SIG-M5 treated with dmso at 0.1 percent for 504 hours (cell line): ENCODE measurements at regions not wholly inside any gene's neighbourhood (a gene's known extent, or its start where the extent isn't known, plus 50 kb on each side); places are given as distances from the start of the nearest gene placed in this dataset.

ENCODE experiments used
- DNase-seq: peaks from one replicate; lab custom pipeline; 2025; ENCODE audit not compliant: unreplicated experiment; lab: John Stamatoyannopoulos, UW

DNA sequence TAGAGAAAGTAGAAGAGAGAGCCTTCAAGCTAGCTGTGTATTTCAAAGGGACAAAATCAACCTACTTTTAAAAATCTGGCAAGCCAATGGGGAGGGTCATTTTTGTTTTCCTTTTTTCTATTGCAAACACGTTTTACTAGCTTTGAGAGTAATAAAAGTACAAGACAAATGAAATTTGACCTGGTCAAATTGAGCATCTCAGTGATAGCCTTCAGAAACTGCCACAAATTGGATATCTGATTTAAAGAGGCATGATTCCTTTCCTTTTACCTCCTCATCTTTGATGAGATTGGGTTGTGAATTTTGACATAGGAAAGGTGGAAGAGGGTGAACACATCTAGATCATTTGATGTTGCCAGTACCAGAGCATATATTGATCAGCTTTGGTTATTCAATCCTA lies 53.6 kb upstream of the RBMS3 start:
- DNase-seq, result no peak
